Activated T-cell treated with anti-CD3 and anti-CD28 coated beads, Interleukin-2, amount 50 U/mL, for 24 hours (primary cell): ENCODE measurements at regions not wholly inside any gene's neighbourhood (a gene's known extent, or its start where the extent isn't known, plus 50 kb on each side); places are given as distances from the start of the nearest gene placed in this dataset.

Source experiments
- DNase-seq: peaks from one replicate; pipeline ENCODE4 v3.0.0-alpha.2; 2020
- H3K27ac Mint-ChIP-seq: 2 replicates; pipeline ENCODE4 v1.8.0; 2020; ENCODE audit warnings: mild to moderate bottlenecking, mixed read lengths
- H3K27me3 Mint-ChIP-seq: 2 replicates; pipeline ENCODE4 v1.8.0; 2020; ENCODE audit warnings: mixed read lengths
- H3K36me3 Mint-ChIP-seq: 2 replicates; pipeline ENCODE4 v1.8.0; 2020; ENCODE audit warnings: low read depth, mixed read lengths
- H3K4me1 Mint-ChIP-seq: 2 replicates; pipeline ENCODE4 v1.8.0; 2020; ENCODE audit warnings: low read depth, mixed read lengths
- H3K4me3 Mint-ChIP-seq: 2 replicates; pipeline ENCODE4 v1.8.0; 2020; ENCODE audit warnings: mild to moderate bottlenecking, moderate library complexity, mixed read lengths
- H3K9me3 Mint-ChIP-seq: 2 replicates; pipeline ENCODE4 v1.8.0; 2020; ENCODE audit warnings: mixed read lengths

GRCh38 chr5:99315413-99316183 lies 386.8 kb upstream of the CHD1 start:
- Mint-ChIP-seq H3K27me3 (no peaks in the 10 kb centered on the region), H3K36me3 (no peaks in the 10 kb centered on the region), H3K9me3 (peaks cover 3% of the 10 kb centered on the region), H3K27ac (no peak overlapping the region), H3K4me1 (no peaks in the 10 kb centered on the region), H3K4me3 (no peak overlapping the region)
- no peak for DNase-seq

- no peaks in the 10 kb centered on the region for H3K36me3 Mint-ChIP-seq
- no peak for DNase-seq
- H3K27me3 Mint-ChIP-seq, result no peaks in the 10 kb centered on the region
- H3K4me1 Mint-ChIP-seq, result no peaks in the 10 kb centered on the region
- H3K4me3 Mint-ChIP-seq, result no peak overlapping the region
- no peak overlapping the region for H3K27ac Mint-ChIP-seq
- peaks cover 3% of the 10 kb centered on the region for H3K9me3 Mint-ChIP-seq
These were observed 385.9 kb upstream of the CHD1 start for GRCh38 chr5:99314721-99315120.

GRCh38 chr5:99308131-99308530 lies 379.3 kb upstream of the CHD1 start:
- Mint-ChIP-seq H3K36me3 (no peaks in the 10 kb centered on the region), H3K4me1 (no peaks in the 10 kb centered on the region)
- DNase-seq, result no peak

GRCh38 chr5:99305045-99305580 lies 376.3 kb upstream of the CHD1 start:
- H3K9me3 Mint-ChIP-seq, result peaks cover 12% of the 10 kb centered on the region
- H3K4me3 Mint-ChIP-seq, result no peak overlapping the region
- H3K36me3 Mint-ChIP-seq, result no peaks in the 10 kb centered on the region
- no peak overlapping the region for H3K27ac Mint-ChIP-seq
- DNase-seq, result no peak
- H3K27me3 Mint-ChIP-seq, result no peaks in the 10 kb centered on the region
- no peaks in the 10 kb centered on the region for H3K4me1 Mint-ChIP-seq

More at GRCh38 chr5:99308131-99308530, 379.3 kb upstream of the CHD1 start:
- Mint-ChIP-seq H3K27ac (no peak overlapping the region), H3K4me3 (no peak overlapping the region), H3K9me3 (no peaks in the 10 kb centered on the region), H3K27me3 (no peaks in the 10 kb centered on the region)

GRCh38 chr5:99285606-99286005 lies 356.8 kb upstream of the CHD1 start:
- no peak overlapping the region for H3K4me3 Mint-ChIP-seq
- no peaks in the 10 kb centered on the region for H3K4me1 Mint-ChIP-seq
- H3K27me3 Mint-ChIP-seq, result no peaks in the 10 kb centered on the region
- H3K36me3 Mint-ChIP-seq, result no peaks in the 10 kb centered on the region
- H3K27ac Mint-ChIP-seq, result no peak overlapping the region
- no peak for DNase-seq
- H3K9me3 Mint-ChIP-seq, result no peaks in the 10 kb centered on the region

- no peaks in the 10 kb centered on the region for H3K27me3 Mint-ChIP-seq
- H3K9me3 Mint-ChIP-seq, result no peaks in the 10 kb centered on the region
- H3K4me3 Mint-ChIP-seq, result no peak overlapping the region
- H3K4me1 Mint-ChIP-seq, result no peaks in the 10 kb centered on the region
- DNase-seq, result no peak
- H3K36me3 Mint-ChIP-seq, result no peaks in the 10 kb centered on the region
- H3K27ac Mint-ChIP-seq, result no peak overlapping the region
These were observed 346.3 kb upstream of the CHD1 start for GRCh38 chr5:99275128-99275527.

GRCh38 chr5:99272576-99272975 lies 343.8 kb upstream of the CHD1 start:
- Mint-ChIP-seq H3K27ac (no peak overlapping the region), H3K9me3 (no peaks in the 10 kb centered on the region), H3K4me1 (no peaks in the 10 kb centered on the region), H3K4me3 (no peak overlapping the region), H3K27me3 (no peaks in the 10 kb centered on the region), H3K36me3 (no peaks in the 10 kb centered on the region)
- no peak for DNase-seq

- DNase-seq, result no peak
- no peak overlapping the region for H3K4me3 Mint-ChIP-seq
- no peaks in the 10 kb centered on the region for H3K4me1 Mint-ChIP-seq
- H3K27me3 Mint-ChIP-seq, result no peaks in the 10 kb centered on the region
- no peak overlapping the region for H3K27ac Mint-ChIP-seq
- no peaks in the 10 kb centered on the region for H3K36me3 Mint-ChIP-seq
- H3K9me3 Mint-ChIP-seq, result peaks cover 22% of the 10 kb centered on the region
These were observed 330.0 kb upstream of the CHD1 start for GRCh38 chr5:99258819-99259218.

GRCh38 chr5:99248066-99248465 lies 319.3 kb upstream of the CHD1 start:
- Mint-ChIP-seq H3K4me3 (no peak overlapping the region), H3K27ac (no peak overlapping the region), H3K27me3 (no peaks in the 10 kb centered on the region), H3K4me1 (no peaks in the 10 kb centered on the region), H3K9me3 (peaks cover 3% of the 10 kb centered on the region), H3K36me3 (no peaks in the 10 kb centered on the region)
- no peak for DNase-seq

- DNase-seq, result no peak
- H3K27me3 Mint-ChIP-seq, result no peaks in the 10 kb centered on the region
- H3K4me3 Mint-ChIP-seq, result no peak overlapping the region
- H3K9me3 Mint-ChIP-seq, result peaks cover 3% of the 10 kb centered on the region
- no peak overlapping the region for H3K27ac Mint-ChIP-seq
- H3K36me3 Mint-ChIP-seq, result no peaks in the 10 kb centered on the region
- H3K4me1 Mint-ChIP-seq, result no peaks in the 10 kb centered on the region
These were observed 318.5 kb upstream of the CHD1 start for GRCh38 chr5:99247346-99247745.

GRCh38 chr5:99243111-99243510 lies 314.3 kb upstream of the CHD1 start:
- no peak for DNase-seq
- no peaks in the 10 kb centered on the region for H3K9me3 Mint-ChIP-seq
- no peak overlapping the region for H3K27ac Mint-ChIP-seq
- no peaks in the 10 kb centered on the region for H3K36me3 Mint-ChIP-seq
- no peak overlapping the region for H3K4me3 Mint-ChIP-seq
- no peaks in the 10 kb centered on the region for H3K27me3 Mint-ChIP-seq
- H3K4me1 Mint-ChIP-seq, result no peaks in the 10 kb centered on the region

- Mint-ChIP-seq H3K4me3 (no peak overlapping the region), H3K27me3 (no peaks in the 10 kb centered on the region), H3K27ac (no peak overlapping the region), H3K9me3 (no peaks in the 10 kb centered on the region), H3K36me3 (no peaks in the 10 kb centered on the region), H3K4me1 (no peaks in the 10 kb centered on the region)
- no peak for DNase-seq
These were observed 311.1 kb upstream of the CHD1 start for GRCh38 chr5:99239826-99240360.

- H3K9me3 Mint-ChIP-seq, result no peaks in the 10 kb centered on the region
- no peak overlapping the region for H3K27ac Mint-ChIP-seq
- DNase-seq, result no peak
- H3K36me3 Mint-ChIP-seq, result no peaks in the 10 kb centered on the region
- H3K4me1 Mint-ChIP-seq, result no peaks in the 10 kb centered on the region
- H3K27me3 Mint-ChIP-seq, result no peaks in the 10 kb centered on the region
- no peak overlapping the region for H3K4me3 Mint-ChIP-seq
These were observed 262.5 kb upstream of the CHD1 start for GRCh38 chr5:99191206-99191745.

- Mint-ChIP-seq H3K4me3 (no peak overlapping the region), H3K9me3 (no peaks in the 10 kb centered on the region), H3K27ac (no peak overlapping the region), H3K27me3 (no peaks in the 10 kb centered on the region), H3K4me1 (no peaks in the 10 kb centered on the region), H3K36me3 (no peaks in the 10 kb centered on the region)
- DNase-seq, result no peak
These were observed 258.8 kb upstream of the CHD1 start for GRCh38 chr5:99187611-99188010.

GRCh38 chr5:99179206-99179605 lies 250.4 kb upstream of the CHD1 start:
- no peak for DNase-seq
- Mint-ChIP-seq H3K36me3 (no peaks in the 10 kb centered on the region), H3K27ac (no peak overlapping the region), H3K4me1 (no peaks in the 10 kb centered on the region), H3K27me3 (no peaks in the 10 kb centered on the region), H3K9me3 (no peaks in the 10 kb centered on the region), H3K4me3 (no peak overlapping the region)
